Mesenchymal stem cell (in vitro differentiated cells and primary cell): ENCODE measurements at regions not wholly inside any gene's neighbourhood (a gene's known extent, or its start where the extent isn't known, plus 50 kb on each side); places are given as distances from the start of the nearest gene placed in this dataset.
A peak's percentile ranks its signal among the peaks of the same experiment; 100 is the strongest.
"Not testable (repeated sequence)": the region's sequence is repeated elsewhere in the genome, so short reads cannot be mapped to it uniquely, and the experiment has no call there.

ENCODE experiments used
- DNase-seq: peaks from one replicate; pipeline ENCODE4 v3.0.0-alpha.2; 2013
- H2AFZ ChIP-seq: one replicate; pipeline ENCODE4 v1.6.1; 2013; ENCODE audit warnings: low read depth, mild to moderate bottlenecking, control low read depth, inconsistent platforms, low read length, moderate library complexity
- H2AK5ac ChIP-seq: 2 replicates; pipeline ENCODE4 v1.6.1; 2013; ENCODE audit warnings: low read length, moderate library complexity, mild to moderate bottlenecking, inconsistent platforms; ENCODE audit not compliant: severe bottlenecking
- H2BK120ac ChIP-seq: one replicate; pipeline ENCODE4 v1.6.1; 2013; ENCODE audit warnings: low read depth, mild to moderate bottlenecking, inconsistent platforms, low read length, moderate library complexity
- H2BK12ac ChIP-seq, 2 experiments: one replicate each; pipeline ENCODE4 v1.6.1; 2013; ENCODE audit warnings: inconsistent platforms in 2 of 2, low read length in 2 of 2, mild to moderate bottlenecking in 2 of 2, moderate library complexity in 2 of 2, control low read depth in 1 of 2
- H2BK15ac ChIP-seq: one replicate; pipeline ENCODE4 v1.6.1; 2013; ENCODE audit warnings: mild to moderate bottlenecking, low read depth, inconsistent platforms; ENCODE audit not compliant: poor library complexity, severe bottlenecking
- H2BK5ac ChIP-seq: 2 replicates; pipeline ENCODE4 v1.6.1; 2013; ENCODE audit warnings: low read depth, mild to moderate bottlenecking, low read length, control low read depth, inconsistent platforms; ENCODE audit not compliant: poor library complexity, severe bottlenecking
- H3K14ac ChIP-seq, 2 experiments: one replicate each; pipeline ENCODE4 v1.6.1; 2013; ENCODE audit warnings: inconsistent platforms in 2 of 2, low read length in 2 of 2, control low read depth in 1 of 2, mild to moderate bottlenecking in 1 of 2, moderate library complexity in 1 of 2
- H3K18ac ChIP-seq, 2 experiments: one replicate each; pipeline ENCODE4 v1.6.1; 2013; ENCODE audit warnings: inconsistent platforms in 2 of 2, low read length in 2 of 2, control low read depth in 1 of 2, low read depth in 1 of 2, mild to moderate bottlenecking in 1 of 2
- H3K23ac ChIP-seq, 2 experiments: one replicate each; pipeline ENCODE4 v1.6.1; 2013; ENCODE audit warnings: inconsistent platforms in 2 of 2, low read length in 2 of 2, mild to moderate bottlenecking in 2 of 2, moderate library complexity in 2 of 2, control low read depth in 1 of 2
- H3K27ac ChIP-seq: 2 replicates; pipeline ENCODE4 v1.5.1; 2013; ENCODE audit warnings: mild to moderate bottlenecking, moderate library complexity, low read length, control low read depth, inconsistent platforms; ENCODE audit not compliant: poor library complexity, severe bottlenecking
- H3K27me3 ChIP-seq, 2 experiments: 2 replicates each; pipeline versions ENCODE4 v1.6.1 to v1.7.0; 2013; ENCODE audit warnings: low read length in 2 of 2, mild to moderate bottlenecking in 2 of 2, moderate library complexity in 2 of 2, control low read depth in 1 of 2, inconsistent platforms in 1 of 2; ENCODE audit not compliant: control insufficient read depth in 1 of 2, insufficient read depth in 1 of 2
- H3K36me3 ChIP-seq, 2 experiments: 2 replicates each; pipeline versions ENCODE4 v1.6.1 to v1.7.0; 2013; ENCODE audit warnings: low read length in 2 of 2, control low read depth in 1 of 2, inconsistent platforms in 1 of 2, low read depth in 1 of 2, mild to moderate bottlenecking in 1 of 2; ENCODE audit not compliant: insufficient read depth in 2 of 2, control insufficient read depth in 1 of 2
- H3K4ac ChIP-seq, 2 experiments: one replicate each; pipeline ENCODE4 v1.6.1; 2013; ENCODE audit warnings: inconsistent platforms in 2 of 2, low read length in 2 of 2, mild to moderate bottlenecking in 2 of 2, moderate library complexity in 2 of 2, control low read depth in 1 of 2, low read depth in 1 of 2
- H3K4me1 ChIP-seq: 2 replicates; pipeline ENCODE4 v1.6.1; 2013; ENCODE audit warnings: low read depth, low read length, control low read depth; ENCODE audit not compliant: control insufficient read depth, insufficient read depth
- H3K4me2 ChIP-seq: 2 replicates; pipeline ENCODE4 v1.6.1; 2013; ENCODE audit warnings: low read length, mild to moderate bottlenecking, inconsistent platforms; ENCODE audit not compliant: poor library complexity, severe bottlenecking
- H3K4me3 ChIP-seq, 2 experiments: 2 replicates each; pipeline versions ENCODE4 v1.5.1 to v1.7.0; 2013; ENCODE audit warnings: low read length in 2 of 2, mild to moderate bottlenecking in 2 of 2, control low read depth in 1 of 2, low read depth in 1 of 2; ENCODE audit not compliant: insufficient read depth in 1 of 2
- H3K79me1 ChIP-seq: replicated peaks from 2 replicates; pipeline ENCODE4 v1.6.1; 2013; ENCODE audit warnings: mild to moderate bottlenecking, control low read depth, low read length, inconsistent platforms; ENCODE audit not compliant: poor library complexity, severe bottlenecking
- H3K9ac ChIP-seq: 2 replicates; pipeline ENCODE4 v1.7.0; 2013; ENCODE audit warnings: mild to moderate bottlenecking, low read length, moderate library complexity
- H3K9me3 ChIP-seq: 2 replicates; pipeline ENCODE4 v1.7.0; 2013; ENCODE audit warnings: mild to moderate bottlenecking, low read length; ENCODE audit not compliant: control insufficient read depth
- H4K8ac ChIP-seq: one replicate; pipeline ENCODE4 v1.6.1; 2013; ENCODE audit warnings: inconsistent platforms, mild to moderate bottlenecking, low read length, moderate library complexity
- H4K91ac ChIP-seq: one replicate; pipeline ENCODE4 v1.6.1; 2013; ENCODE audit warnings: mild to moderate bottlenecking, low read length, inconsistent platforms
- WGBS: methylation state at CpG from one replicate; pipeline ENCODE4 v1.1.7; 2013; ENCODE audit warnings: mixed read lengths; 5-methylcytosine and 5-hydroxymethylcytosine counted together

- H3K18ac ChIP-seq = no peak overlapping the region
- no peak overlapping the region for H2BK15ac ChIP-seq
- no peak overlapping the region for H2AK5ac ChIP-seq
- no peaks in the 10 kb centered on the region for H3K27me3 ChIP-seq
- no peak overlapping the region for H3K9ac ChIP-seq
- no peak for DNase-seq
- no peak overlapping the region for H3K27ac ChIP-seq
- no peaks in the 10 kb centered on the region for H3K79me1 ChIP-seq
- H2BK120ac ChIP-seq = no peak overlapping the region
- H4K8ac ChIP-seq = no peak overlapping the region
- no peaks in the 10 kb centered on the region for H3K4me1 ChIP-seq
- H3K23ac ChIP-seq = no peak overlapping the region
- H2AFZ ChIP-seq = no peak overlapping the region
- H3K4me2 ChIP-seq = no peak overlapping the region
- H3K9me3 ChIP-seq = no peaks in the 10 kb centered on the region
- H3K36me3 ChIP-seq = no peaks in the 10 kb centered on the region
- no peak overlapping the region for H3K4me3 ChIP-seq
- no peak overlapping the region for H3K4ac ChIP-seq
- 93% methylated on average over 3 of the region's 3 CpGs for WGBS
- no peak overlapping the region for H2BK12ac ChIP-seq
- no peak overlapping the region for H2BK5ac ChIP-seq
- H4K91ac ChIP-seq = no peak overlapping the region
- no peak overlapping the region for H3K14ac ChIP-seq
Measured at GRCh38 chr9:25742256-25742655, 64.0 kb upstream of the TUSC1 start.

GRCh38 chr9:25733336-25733982 is 55.2 kb upstream of the TUSC1 start:
- Histone ChIP-seq H3K9me3 (no peaks in the 10 kb centered on the region), H4K91ac (no peak overlapping the region), H2AFZ (no peak overlapping the region), H2BK15ac (no peak overlapping the region), H3K14ac (no peak overlapping the region), H3K4me2 (no peak overlapping the region), H3K36me3 (no peaks in the 10 kb centered on the region), H2BK120ac (no peak overlapping the region), H3K4me1 (no peaks in the 10 kb centered on the region), H3K27me3 (no peaks in the 10 kb centered on the region), H2BK5ac (no peak overlapping the region), H3K9ac (no peak overlapping the region), H2AK5ac (no peak overlapping the region), H4K8ac (no peak overlapping the region), H3K18ac (no peak overlapping the region), H2BK12ac (no peak overlapping the region), H3K4ac (no peak overlapping the region), H3K27ac (no peak overlapping the region), H3K79me1 (no peaks in the 10 kb centered on the region), H3K23ac (no peak overlapping the region), H3K4me3 (no peak overlapping the region)
- no peak for DNase-seq
- WGBS = 91% methylated on average over 6 of the region's 7 CpGs

- H2BK5ac ChIP-seq, H3K79me1 ChIP-seq, H2BK120ac ChIP-seq, H2BK12ac ChIP-seq, H3K27ac ChIP-seq, H3K18ac ChIP-seq, H3K27me3 ChIP-seq, H2BK15ac ChIP-seq, H2AK5ac ChIP-seq, H2AFZ ChIP-seq, H3K9me3 ChIP-seq, H3K4ac ChIP-seq, H3K9ac ChIP-seq, H4K91ac ChIP-seq, H3K4me1 ChIP-seq, H3K4me3 ChIP-seq, DNase-seq, H3K4me2 ChIP-seq, H4K8ac ChIP-seq, H3K23ac ChIP-seq, H3K36me3 ChIP-seq: not testable (repeated sequence)
- 95% methylated on average over 19 of the region's 19 CpGs for WGBS
- H3K14ac ChIP-seq = peak overlapping the region in 1 of 2 experiments; percentile 22
Measured at GRCh38 chr9:25731895-25732794, 53.9 kb upstream of the TUSC1 start.
